Calu3 (cell line): ENCODE measurements at regions not wholly inside any gene's neighbourhood (a gene's known extent, or its start where the extent isn't known, plus 50 kb on each side); places are given as distances from the start of the nearest gene placed in this dataset.

ENCODE experiments used
- BruUV-seq: library from RNA; stranded (reverse); fragments of 400-500 nt; replicated peaks from 2 replicates; lab custom pipeline; 2021; lab: Mats Ljungman, UMichigan
- CTCF ChIA-PET: fragments of 300-600 bp; sonication (Branson Sonifier 250); formaldehyde crosslinking; loops from one replicate; lab custom pipeline; 2022; ENCODE audit warnings: antibody characterized with exemption; lab: Charles Lee
- DNase-seq: peaks from one replicate; pipeline ENCODE4 v3.0.0; 2022
- H3K27ac Mint-ChIP-seq: one replicate; pipeline ENCODE4 v1.8.0; 2022; ENCODE audit warnings: mixed read lengths; ENCODE audit not compliant: unreplicated experiment
- H3K27me3 Mint-ChIP-seq: one replicate; pipeline ENCODE4 v1.8.0; 2022; ENCODE audit warnings: mixed read lengths; ENCODE audit not compliant: unreplicated experiment
- H3K36me3 Mint-ChIP-seq: one replicate; pipeline ENCODE4 v1.8.0; 2022; ENCODE audit warnings: mild to moderate bottlenecking, moderate library complexity, mixed read lengths; ENCODE audit not compliant: insufficient read depth, unreplicated experiment
- H3K4me1 Mint-ChIP-seq: one replicate; pipeline ENCODE4 v1.8.0; 2022; ENCODE audit warnings: mild to moderate bottlenecking, low read depth, mixed read lengths; ENCODE audit not compliant: unreplicated experiment
- H3K4me3 Mint-ChIP-seq: one replicate; pipeline ENCODE4 v1.8.0; 2022; ENCODE audit warnings: mild to moderate bottlenecking, low read depth, moderate library complexity, mixed read lengths; ENCODE audit not compliant: unreplicated experiment
- H3K9me3 Mint-ChIP-seq: one replicate; pipeline ENCODE4 v1.8.0; 2022; ENCODE audit warnings: low read depth, mixed read lengths; ENCODE audit not compliant: unreplicated experiment
- intact Hi-C: fragments of 100-400 bp; cut with micrococcal nuclease; formaldehyde crosslinking; loops from one replicate; pipeline ENCODE4 v1.10.0; 2022; ENCODE audit not compliant: unreplicated experiment
- TF ChIP-seq, protein P1 (sequence below): fragments of 200-600 bp; IDR thresholded peaks from one replicate; pipeline ENCODE4 v1.8.0; 2022; ENCODE audit warnings: antibody characterized with exemption; ENCODE audit not compliant: unreplicated experiment

DNA sequence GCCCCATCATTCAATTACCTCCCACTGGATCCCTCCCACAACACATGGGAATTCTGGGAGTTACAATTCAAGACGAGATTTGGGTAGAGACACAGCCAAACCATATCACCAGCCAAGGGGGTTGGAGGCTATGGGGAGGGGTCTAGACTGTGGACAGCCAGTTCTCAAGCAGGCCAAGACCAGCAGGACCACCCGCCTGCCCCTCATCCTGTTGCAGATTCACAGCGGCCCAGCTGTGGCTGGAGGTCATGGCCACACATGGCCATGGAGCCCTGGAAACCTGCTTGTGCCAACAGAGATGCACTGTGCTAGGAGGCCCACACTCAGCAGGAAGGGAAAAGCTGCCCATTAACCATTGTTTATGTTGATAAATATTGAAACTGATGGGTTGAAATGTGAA is 240.5 kb downstream of the TTLL2 start:
- intact Hi-C loops, result no loop called here
- no TSS peak for BruUV-seq
- DNase-seq, result no peak
- TF ChIP-seq, protein P1, sequence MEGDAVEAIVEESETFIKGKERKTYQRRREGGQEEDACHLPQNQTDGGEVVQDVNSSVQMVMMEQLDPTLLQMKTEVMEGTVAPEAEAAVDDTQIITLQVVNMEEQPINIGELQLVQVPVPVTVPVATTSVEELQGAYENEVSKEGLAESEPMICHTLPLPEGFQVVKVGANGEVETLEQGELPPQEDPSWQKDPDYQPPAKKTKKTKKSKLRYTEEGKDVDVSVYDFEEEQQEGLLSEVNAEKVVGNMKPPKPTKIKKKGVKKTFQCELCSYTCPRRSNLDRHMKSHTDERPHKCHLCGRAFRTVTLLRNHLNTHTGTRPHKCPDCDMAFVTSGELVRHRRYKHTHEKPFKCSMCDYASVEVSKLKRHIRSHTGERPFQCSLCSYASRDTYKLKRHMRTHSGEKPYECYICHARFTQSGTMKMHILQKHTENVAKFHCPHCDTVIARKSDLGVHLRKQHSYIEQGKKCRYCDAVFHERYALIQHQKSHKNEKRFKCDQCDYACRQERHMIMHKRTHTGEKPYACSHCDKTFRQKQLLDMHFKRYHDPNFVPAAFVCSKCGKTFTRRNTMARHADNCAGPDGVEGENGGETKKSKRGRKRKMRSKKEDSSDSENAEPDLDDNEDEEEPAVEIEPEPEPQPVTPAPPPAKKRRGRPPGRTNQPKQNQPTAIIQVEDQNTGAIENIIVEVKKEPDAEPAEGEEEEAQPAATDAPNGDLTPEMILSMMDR, result no peak
- Mint-ChIP-seq H3K36me3 (peaks cover 11% of the 10 kb centered on the region), H3K9me3 (no peaks in the 10 kb centered on the region), H3K27me3 (peaks cover 13% of the 10 kb centered on the region), H3K4me1 (peaks cover 38% of the 10 kb centered on the region), H3K4me3 (no peak overlapping the region), H3K27ac (no peak overlapping the region)
- CTCF ChIA-PET, result no interaction called here

DNA sequence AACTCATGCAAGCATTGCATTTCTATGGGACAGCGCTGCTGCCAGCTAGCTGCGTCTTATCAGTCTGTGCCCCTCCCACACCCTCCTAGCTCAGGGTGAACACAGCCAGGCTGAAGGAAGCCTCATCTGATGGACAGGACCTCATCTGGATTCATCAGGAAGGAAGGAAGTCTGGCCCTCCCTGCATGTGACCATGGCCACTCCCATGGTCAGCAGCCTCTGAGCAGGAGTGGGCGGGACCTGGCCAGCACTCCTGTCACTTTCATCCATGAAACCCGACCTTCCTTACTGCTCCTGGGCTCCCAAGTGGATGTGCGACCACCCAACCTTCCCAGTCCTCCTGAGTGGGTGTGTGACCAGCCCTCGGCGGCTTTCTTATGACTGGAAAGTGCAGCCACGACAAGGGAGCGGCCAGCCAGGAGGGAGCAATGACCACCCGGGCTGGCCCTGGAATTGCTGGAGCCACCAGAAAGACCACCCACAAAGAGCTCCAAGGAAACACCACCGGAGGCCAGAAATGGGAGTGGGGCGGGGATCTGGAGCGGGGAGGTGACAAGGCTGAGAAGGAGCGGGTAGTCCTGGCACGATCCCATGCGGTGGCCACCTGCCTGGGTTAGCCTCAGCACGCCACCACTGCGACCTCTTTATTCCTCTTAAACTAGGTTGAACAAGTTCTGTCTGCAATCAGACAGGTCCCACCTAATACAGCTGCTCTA is 241.2 kb downstream of the TTLL2 start:
- peaks cover 5% of the 10 kb centered on the region for H3K36me3 Mint-ChIP-seq
- intact Hi-C loops, result no loop called here
- TF ChIP-seq, protein P1, result no peak
- CTCF ChIA-PET, result no interaction called here
- peaks cover 31% of the 10 kb centered on the region for H3K4me1 Mint-ChIP-seq
- H3K27ac Mint-ChIP-seq, result no peak overlapping the region
- H3K9me3 Mint-ChIP-seq, result no peaks in the 10 kb centered on the region
- H3K27me3 Mint-ChIP-seq, result peaks cover 13% of the 10 kb centered on the region
- peak; percentile 50 for DNase-seq
- no TSS peak for BruUV-seq
- H3K4me3 Mint-ChIP-seq, result no peak overlapping the region

DNA sequence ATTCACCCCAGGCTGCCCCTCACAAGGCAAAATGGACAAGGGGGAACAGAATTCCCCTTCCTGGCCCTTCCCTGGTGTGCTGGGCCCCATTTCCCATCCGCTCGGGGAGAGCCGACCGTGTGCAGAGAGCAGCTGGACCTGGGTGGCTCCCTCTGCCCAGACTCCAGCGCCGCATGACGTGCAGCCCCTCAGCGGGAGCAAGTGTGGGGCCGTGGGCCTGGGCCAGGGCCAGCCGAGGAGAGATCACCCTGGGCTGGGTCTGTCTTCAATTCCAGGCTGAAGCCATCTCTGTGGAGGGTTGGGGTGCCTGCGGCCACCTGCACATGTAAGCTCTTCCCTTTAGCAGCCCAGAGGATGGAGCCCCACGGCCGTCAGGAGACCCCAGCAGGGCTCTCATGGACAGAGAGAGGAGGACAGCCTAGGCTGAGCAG is 241.8 kb downstream of the TTLL2 start:
- no TSS peak for BruUV-seq
- CTCF ChIA-PET, result no interaction called here
- no peak for DNase-seq
- H3K4me1 Mint-ChIP-seq, result peaks cover 30% of the 10 kb centered on the region
- peak overlapping the region; percentile 56 for H3K27ac Mint-ChIP-seq
- H3K9me3 Mint-ChIP-seq, result no peaks in the 10 kb centered on the region
- intact Hi-C loops, result no loop called here
- TF ChIP-seq, protein P1, result no peak
- H3K36me3 Mint-ChIP-seq, result peaks cover 5% of the 10 kb centered on the region
- peaks cover 13% of the 10 kb centered on the region for H3K27me3 Mint-ChIP-seq
- H3K4me3 Mint-ChIP-seq, result no peak overlapping the region

- no peak overlapping the region for H3K4me3 Mint-ChIP-seq
These were observed 242.5 kb downstream of the TTLL2 start for GRCh38 chr6:167567142-167568033.

More at GRCh38 chr6:167567142-167568033, 242.5 kb downstream of the TTLL2 start:
- intact Hi-C loops, result no loop called here
- Mint-ChIP-seq H3K27ac (peak overlapping the region; percentile 56), H3K27me3 (peaks cover 13% of the 10 kb centered on the region), H3K36me3 (peaks cover 5% of the 10 kb centered on the region), H3K9me3 (no peaks in the 10 kb centered on the region), H3K4me1 (peaks cover 30% of the 10 kb centered on the region)
- TF ChIP-seq, protein P1, result no peak
- CTCF ChIA-PET, result no interaction called here
- BruUV-seq, result no TSS peak
- peak; percentile 71 for DNase-seq
